ENCODE measurements at regions not wholly inside any gene's neighbourhood (a gene's known extent, or its start where the extent isn't known, plus 50 kb on each side); places are given as distances from the start of the nearest gene placed in this dataset.

DNA sequence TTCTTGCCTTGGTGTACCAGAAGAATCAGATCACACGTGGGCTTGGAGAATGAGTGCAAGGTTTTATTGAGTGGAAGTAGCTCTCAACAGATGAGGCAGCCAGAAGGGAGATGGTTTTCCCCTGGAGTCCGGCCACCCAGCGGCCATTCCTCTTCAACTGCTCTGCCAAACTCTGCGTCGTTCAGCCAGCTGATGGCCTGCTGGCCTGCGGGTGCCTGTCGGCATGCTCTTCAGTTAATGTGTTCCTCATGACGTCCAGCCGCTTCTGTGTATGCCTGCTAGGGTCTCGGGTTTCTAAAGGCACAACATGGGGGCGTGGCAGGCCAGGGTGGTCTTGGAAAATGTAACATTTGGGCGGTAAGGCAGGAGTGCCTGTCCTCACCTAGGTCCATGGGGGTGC is 487.9 kb upstream of the LRRC4C start:
- TF ChIP-seq SUZ12 (IDR thresholded peaks at IDR 0.05; ENCODE audit: extremely low read depth, insufficient read depth, insufficient read length) (no peak), ZNF274 (IDR thresholded peaks at IDR 0.05; ENCODE audit: low read depth, low read length) (no peak), YY1 (IDR thresholded peaks at IDR 0.05; ENCODE audit: insufficient read depth, insufficient read length) (no peak)

All from NT2/D1 (cell line).